Ishikawa (cell line): ENCODE measurements at regions not wholly inside any gene's neighbourhood (a gene's known extent, or its start where the extent isn't known, plus 50 kb on each side); places are given as distances from the start of the nearest gene placed in this dataset.

ENCODE experiments used
- CEBPB ChIP-seq: IDR thresholded peaks from 2 replicates; pipeline ENCODE4 v1.6.1; 2012
- CREB1 ChIP-seq: IDR thresholded peaks from 2 replicates; pipeline ENCODE4 v1.6.1; 2012; ENCODE audit warnings: low read depth
- EGR1 ChIP-seq: IDR thresholded peaks from 2 replicates; pipeline ENCODE4 v1.6.1; 2012
- EP300 ChIP-seq: IDR thresholded peaks from 2 replicates; pipeline ENCODE4 v1.6.1; 2012; ENCODE audit warnings: borderline replicate concordance
- FOXM1 ChIP-seq: IDR thresholded peaks from 2 replicates; pipeline ENCODE4 v1.6.1; 2012; ENCODE audit warnings: low read depth, borderline replicate concordance
- MAX ChIP-seq: IDR thresholded peaks from 2 replicates; pipeline ENCODE4 v1.6.1; 2012
- NFIC ChIP-seq: IDR thresholded peaks from 2 replicates; pipeline ENCODE4 v1.6.1; 2012
- RAD21 ChIP-seq: IDR thresholded peaks from 2 replicates; pipeline ENCODE4 v1.6.1; 2012; ENCODE audit warnings: low read depth
- REST ChIP-seq: IDR thresholded peaks from 2 replicates; pipeline ENCODE4 v1.6.1; 2012; ENCODE audit warnings: low read depth, mild to moderate bottlenecking
- TAF1 ChIP-seq: IDR thresholded peaks from 2 replicates; pipeline ENCODE4 v1.6.1; 2012; ENCODE audit warnings: low read depth, mild to moderate bottlenecking
- TCF12 ChIP-seq: IDR thresholded peaks from 2 replicates; pipeline ENCODE4 v1.6.1; 2012; ENCODE audit warnings: low read depth
- TEAD4 ChIP-seq: IDR thresholded peaks from 2 replicates; pipeline ENCODE4 v1.6.1; 2012
- USF1 ChIP-seq: IDR thresholded peaks from 2 replicates; pipeline ENCODE4 v1.6.1; 2012
- YY1 ChIP-seq: IDR thresholded peaks from 2 replicates; pipeline ENCODE4 v1.6.1; 2012; ENCODE audit warnings: low read depth
- ZBTB7A ChIP-seq: IDR thresholded peaks from 2 replicates; pipeline ENCODE4 v1.6.1; 2012; ENCODE audit warnings: low read depth

- TF ChIP-seq CREB1 (no peak), MAX (no peak), FOXM1 (no peak), TEAD4 (no peak), REST (no peak), TAF1 (no peak), EGR1 (no peak), NFIC (no peak), CEBPB (no peak), TCF12 (no peak), YY1 (no peak)
Observed at GRCh38 chr10:112082120-112082519, 101.4 kb downstream of the GPAM start.

- TF ChIP-seq EP300 = no peak
- TF ChIP-seq USF1 = no peak
- TF ChIP-seq TAF1 = no peak
- TF ChIP-seq RAD21 = no peak
- TF ChIP-seq TEAD4 = no peak
- no peak for TF ChIP-seq EGR1
- no peak for TF ChIP-seq CEBPB
Observed at GRCh38 chr10:112083472-112083871, 100.1 kb downstream of the GPAM start.

- no peak for TF ChIP-seq EP300
- TF ChIP-seq EGR1 = no peak
- TF ChIP-seq REST = no peak
- no peak for TF ChIP-seq TCF12
- TF ChIP-seq CEBPB = no peak
Observed at GRCh38 chr10:112087953-112088456, 95.6 kb downstream of the GPAM start.

GRCh38 chr10:112091703-112092102, 91.9 kb downstream of the GPAM start:
- TF ChIP-seq TAF1 (no peak), CEBPB (no peak), RAD21 (no peak), MAX (no peak), REST (no peak), EP300 (no peak), FOXM1 (no peak), USF1 (no peak), ZBTB7A (no peak), CREB1 (no peak), TEAD4 (no peak), YY1 (no peak), NFIC (no peak), EGR1 (no peak), TCF12 (no peak)

- TF ChIP-seq CREB1 = no peak
- no peak for TF ChIP-seq ZBTB7A
- TF ChIP-seq NFIC = no peak
- TF ChIP-seq USF1 = no peak
- TF ChIP-seq RAD21 = no peak
- no peak for TF ChIP-seq TEAD4
- TF ChIP-seq REST = no peak
- TF ChIP-seq FOXM1 = no peak
- TF ChIP-seq EP300 = no peak
- no peak for TF ChIP-seq EGR1
- no peak for TF ChIP-seq TCF12
- TF ChIP-seq TAF1 = no peak
- TF ChIP-seq MAX = no peak
Observed at GRCh38 chr10:112092519-112092918, 91.0 kb downstream of the GPAM start.
